ENCODE measurements at regions not wholly inside any gene's neighbourhood (a gene's known extent, or its start where the extent isn't known, plus 50 kb on each side); places are given as distances from the start of the nearest gene placed in this dataset.

DNA sequence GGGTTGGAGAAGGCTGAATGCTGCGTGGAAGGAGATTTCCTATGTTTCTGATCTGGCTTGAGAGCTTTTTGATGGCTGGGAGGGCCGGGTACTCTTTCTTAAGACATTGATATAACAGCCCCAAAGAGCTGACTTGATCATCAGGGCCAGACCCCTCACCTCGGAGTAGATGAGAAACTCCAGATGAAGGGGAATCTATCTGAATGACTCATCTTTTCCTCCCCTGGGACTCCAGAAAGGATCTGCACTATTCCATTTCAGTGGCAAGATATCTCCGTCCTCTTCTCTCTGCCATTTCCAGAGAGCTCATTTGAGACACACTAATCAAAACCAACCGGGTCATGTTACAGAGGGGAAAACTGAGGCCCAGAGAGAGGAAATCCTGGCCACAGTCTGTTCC lies 92.9 kb upstream of the MSX1 start:
- ChIA-PET POLR2A (no interaction called here), CTCF (interaction anchor here (1.6 kb wide), 1 partner anchor 278 kb away, joined by 5 read pairs; no protein-coding TSS in a partner anchor)
- Histone ChIP-seq H3K79me2 (ENCODE audit: control insufficient read depth, insufficient read depth, low read length) (no peaks in the 10 kb centered on the region), H3K9me1 (replicated peaks; ENCODE audit: control insufficient read depth, extremely low read depth, insufficient read depth, low read length) (no peaks in the 10 kb centered on the region), H3K27ac (ENCODE audit: insufficient read depth, low read depth, low read length) (no peak overlapping the region), H3K36me3 (ENCODE audit: control insufficient read depth in 2 of 2, extremely low read depth in 1 of 2, insufficient read depth in 2 of 2, low read length in 2 of 2) (no peaks in the 10 kb centered on the region), H4K20me1 (replicated peaks; ENCODE audit: control insufficient read depth, extremely low read depth, insufficient read depth, low read length) (no peaks in the 10 kb centered on the region), H3K4me2 (ENCODE audit: insufficient read depth, low read length) (no peak overlapping the region), H2AFZ (ENCODE audit: low read depth, low read length) (no peak overlapping the region), H3K4me1 (ENCODE audit: control insufficient read depth, extremely low read depth, insufficient read depth, low read length) (no peaks in the 10 kb centered on the region), H3K4me3 (replicated peaks in 1 of 3; ENCODE audit: insufficient read depth in 1 of 3, low read depth in 1 of 3, low read length in 3 of 3) (no peak overlapping the region), H3K27me3 (ENCODE audit: control insufficient read depth in 2 of 2, insufficient read depth in 2 of 2, low read length in 2 of 2) (no peaks in the 10 kb centered on the region), H3K9me3 (replicated peaks; ENCODE audit: control insufficient read depth, insufficient read depth, low read length) (no peaks in the 10 kb centered on the region), H3K9ac (replicated peaks; ENCODE audit: extremely low read depth, insufficient read depth, low read length) (no peak overlapping the region)
- dilution Hi-C loops (cut with MboI; ENCODE audit: extremely low pct_ligation_motif_present, low sequenced_read_pairs): no loop called here
- intact Hi-C loops (cut with micrococcal nuclease): no loop called here
- TF ChIP-seq MYC (IDR thresholded peaks at IDR 0.05; ENCODE audit: low read depth, low read length) (no peak), FOS (IDR thresholded peaks at IDR 0.05; ENCODE audit: borderline replicate concordance, insufficient read depth, low read length) (no peak), POLR2A (IDR thresholded peaks at IDR 0.05; ENCODE audit: low read depth, low read length) (no peak), GATA2 (IDR thresholded peaks at IDR 0.05; ENCODE audit: insufficient read depth, insufficient read length, low read depth, low read length) (no peak), EZH2 (IDR thresholded peaks at IDR 0.05; ENCODE audit: borderline replicate concordance, low read depth, low read length, severe bottlenecking) (no peak), POLR2AphosphoS5 (IDR thresholded peaks at IDR 0.05; ENCODE audit: insufficient read depth, low read depth, low read length) (no peak), JUN (IDR thresholded peaks at IDR 0.05; ENCODE audit: borderline replicate concordance, insufficient read depth, insufficient read length, low read depth) (no peak)
- TF ChIP-seq, protein P1, sequence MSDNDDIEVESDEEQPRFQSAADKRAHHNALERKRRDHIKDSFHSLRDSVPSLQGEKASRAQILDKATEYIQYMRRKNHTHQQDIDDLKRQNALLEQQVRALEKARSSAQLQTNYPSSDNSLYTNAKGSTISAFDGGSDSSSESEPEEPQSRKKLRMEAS (IDR thresholded peaks at IDR 0.05; ENCODE audit: insufficient read depth, insufficient read length): no peak
- TF ChIP-seq, protein P2, sequence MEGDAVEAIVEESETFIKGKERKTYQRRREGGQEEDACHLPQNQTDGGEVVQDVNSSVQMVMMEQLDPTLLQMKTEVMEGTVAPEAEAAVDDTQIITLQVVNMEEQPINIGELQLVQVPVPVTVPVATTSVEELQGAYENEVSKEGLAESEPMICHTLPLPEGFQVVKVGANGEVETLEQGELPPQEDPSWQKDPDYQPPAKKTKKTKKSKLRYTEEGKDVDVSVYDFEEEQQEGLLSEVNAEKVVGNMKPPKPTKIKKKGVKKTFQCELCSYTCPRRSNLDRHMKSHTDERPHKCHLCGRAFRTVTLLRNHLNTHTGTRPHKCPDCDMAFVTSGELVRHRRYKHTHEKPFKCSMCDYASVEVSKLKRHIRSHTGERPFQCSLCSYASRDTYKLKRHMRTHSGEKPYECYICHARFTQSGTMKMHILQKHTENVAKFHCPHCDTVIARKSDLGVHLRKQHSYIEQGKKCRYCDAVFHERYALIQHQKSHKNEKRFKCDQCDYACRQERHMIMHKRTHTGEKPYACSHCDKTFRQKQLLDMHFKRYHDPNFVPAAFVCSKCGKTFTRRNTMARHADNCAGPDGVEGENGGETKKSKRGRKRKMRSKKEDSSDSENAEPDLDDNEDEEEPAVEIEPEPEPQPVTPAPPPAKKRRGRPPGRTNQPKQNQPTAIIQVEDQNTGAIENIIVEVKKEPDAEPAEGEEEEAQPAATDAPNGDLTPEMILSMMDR (IDR thresholded peaks at IDR 0.05; ENCODE audit: extremely low read depth in 1 of 2, insufficient read depth in 1 of 2, low read depth in 1 of 2, low read length in 2 of 2): no peak
- FAIRE-seq (no peak), DNase-seq (ENCODE audit: low read depth, low spot score) (no peak)
- no TSS peak for BruUV-seq (replicated peaks)

Measured in endothelial cell of umbilical vein (primary cell).